ENCODE measurements at regions not wholly inside any gene's neighbourhood (a gene's known extent, or its start where the extent isn't known, plus 50 kb on each side); places are given as distances from the start of the nearest gene placed in this dataset.

GRCh38 chr5:106288979-106289378 lies 1381.8 kb downstream of the EFNA5 start:
- no peak for TF ChIP-seq CTCF (tag by site-specific recombination; IDR thresholded peaks at IDR 0.05)
- TF ChIP-seq ZNF544 (tag by site-specific recombination; IDR thresholded peaks at IDR 0.05) = no peak
- TF ChIP-seq ZNF146 (tag by site-specific recombination; IDR thresholded peaks at IDR 0.05) = no peak
- no peak for TF ChIP-seq REST (tag by site-specific recombination; IDR thresholded peaks at IDR 0.05)
- no peak for TF ChIP-seq ZBTB8A (tag by site-specific recombination; IDR thresholded peaks at IDR 0.05)

Measured in HEK293 (cell line).